Testis (tissue), 2 donors: ENCODE measurements at regions not wholly inside any gene's neighbourhood (a gene's known extent, or its start where the extent isn't known, plus 50 kb on each side); places are given as distances from the start of the nearest gene placed in this dataset.
"Not testable (repeated sequence)": the region's sequence is repeated elsewhere in the genome, so short reads cannot be mapped to it uniquely, and the experiment has no call there.

ENCODE experiments used
- DNase-seq: peaks from one replicate; pipeline ENCODE4 v3.0.0-alpha.2; 2019
- H3K27ac ChIP-seq, 2 donors: fragments of 200-600 bp; sonication (generic); one replicate each; pipeline ENCODE4 v1.5.1; 2019
- H3K27me3 ChIP-seq: fragments of 200-600 bp; sonication (generic); one replicate; pipeline ENCODE4 v1.5.1; 2019
- H3K36me3 ChIP-seq: fragments of 200-600 bp; sonication (generic); one replicate; pipeline ENCODE4 v1.5.1; 2017; ENCODE audit warnings: low read depth; ENCODE audit errors: missing control alignments
- H3K4me1 ChIP-seq: fragments of 200-600 bp; sonication (generic); one replicate; pipeline ENCODE4 v1.5.1; 2019
- H3K4me3 ChIP-seq, 2 donors: fragments of 200-600 bp; sonication (generic); one replicate each; pipeline ENCODE4 v1.5.1; 2017 to 2019
- H3K9me3 ChIP-seq: fragments of 200-600 bp; sonication (generic); one replicate; pipeline ENCODE4 v1.5.1; 2017
- CTCF ChIP-seq, 3 experiments: fragments of 450-650 bp in 2 of 3; fragments of 200-600 bp in 1 of 3; sonication (generic) in 1 of 3; IDR thresholded peaks; one replicate each; pipeline ENCODE4 v1.5.1; 2016 to 2019; ENCODE audit warnings: antibody characterized with exemption in 3 of 3, mild to moderate bottlenecking in 2 of 3, moderate library complexity in 1 of 3
- POLR2A ChIP-seq: fragments of 450-650 bp; IDR thresholded peaks from one replicate; pipeline ENCODE4 v1.6.1; 2017; ENCODE audit warnings: antibody characterized with exemption, mild to moderate bottlenecking, moderate library complexity
- WGBS, 2 donors: methylation state at CpG; one replicate each; pipeline ENCODE4 v1.1.5; 2018; 5-methylcytosine and 5-hydroxymethylcytosine counted together
- intact Hi-C: fragments of 100-400 bp; cut with DNase I; formaldehyde crosslinking; loops from one replicate; pipeline ENCODE4 v1.15.1; 2023; ENCODE audit warnings: low total_unique reads

GRCh38 chr10:56104487-56104886 lies 256.6 kb downstream of the ZWINT start:
- no peaks in the 10 kb centered on the region for H3K27me3 ChIP-seq
- H3K9me3 ChIP-seq: no peaks in the 10 kb centered on the region
- no peak overlapping the region for H3K4me3 ChIP-seq
- no peaks in the 10 kb centered on the region for H3K4me1 ChIP-seq
- no peak overlapping the region for H3K27ac ChIP-seq
- 70 to 77% methylated on average over 3 of the region's 3 CpGs for WGBS, 2 donors
- no peak for DNase-seq
- intact Hi-C loops: no loop called here
- no peak for TF ChIP-seq POLR2A
- no peak for TF ChIP-seq CTCF (IDR thresholded peaks at IDR 0.05)
- H3K36me3 ChIP-seq: no peaks in the 10 kb centered on the region

GRCh38 chr10:56096226-56096517 lies 264.9 kb downstream of the ZWINT start:
- 50 to 94% methylated on average over 1 to 2 of the region's 2 CpGs for WGBS, 2 donors
- DNase-seq: no peak
- TF ChIP-seq CTCF (IDR thresholded peaks at IDR 0.05): no peak
- no peak for TF ChIP-seq POLR2A
- Histone ChIP-seq H3K36me3 (no peaks in the 10 kb centered on the region), H3K9me3 (no peaks in the 10 kb centered on the region), H3K4me3 (no peak overlapping the region), H3K4me1 (no peaks in the 10 kb centered on the region), H3K27me3 (no peaks in the 10 kb centered on the region), H3K27ac (no peak overlapping the region)
- intact Hi-C loops: no loop called here

- DNase-seq: no peak
- H3K27ac ChIP-seq: no peak overlapping the region
- H3K27me3 ChIP-seq: no peaks in the 10 kb centered on the region
- H3K9me3 ChIP-seq: no peaks in the 10 kb centered on the region
- H3K4me3 ChIP-seq: no peak overlapping the region
- no peaks in the 10 kb centered on the region for H3K36me3 ChIP-seq
- H3K4me1 ChIP-seq: no peaks in the 10 kb centered on the region
- no peak for TF ChIP-seq CTCF (IDR thresholded peaks at IDR 0.05)
- no peak for TF ChIP-seq POLR2A
- intact Hi-C loops: no loop called here
- 65 to 68% methylated on average over 9 to 16 of the region's 16 CpGs for WGBS, 2 donors
Observed at GRCh38 chr10:56095506-56096225, 265.4 kb downstream of the ZWINT start.

- H3K4me3 ChIP-seq, H3K27ac ChIP-seq, intact Hi-C loops, H3K4me1 ChIP-seq, H3K27me3 ChIP-seq, DNase-seq, H3K36me3 ChIP-seq, H3K9me3 ChIP-seq: not testable (repeated sequence)
Observed at GRCh38 chr10:56093645-56094044, 267.4 kb downstream of the ZWINT start.

GRCh38 chr10:56091872-56092271 lies 269.2 kb downstream of the ZWINT start:
- TF ChIP-seq CTCF (IDR thresholded peaks at IDR 0.05): no peak
- no peak for TF ChIP-seq POLR2A

More at GRCh38 chr10:56091872-56092271, 269.2 kb downstream of the ZWINT start:
- Histone ChIP-seq H3K27ac (no peak overlapping the region), H3K36me3 (no peaks in the 10 kb centered on the region), H3K9me3 (no peaks in the 10 kb centered on the region), H3K27me3 (no peaks in the 10 kb centered on the region), H3K4me1 (no peaks in the 10 kb centered on the region), H3K4me3 (no peak overlapping the region)
- intact Hi-C loops: no loop called here
- no peak for DNase-seq
